ENCODE measurements at regions not wholly inside any gene's neighbourhood (a gene's known extent, or its start where the extent isn't known, plus 50 kb on each side); places are given as distances from the start of the nearest gene placed in this dataset.

GRCh38 chr7:101724957-101725356, 92.5 kb upstream of the CUX1 start (continued):
- TF ChIP-seq CTCF (IDR thresholded peaks at IDR 0.05) = no peak
- TF ChIP-seq POLR2AphosphoS2 (conservative IDR thresholded peaks at IDR 0.05; ENCODE audit: low read length) = no peak
- TF ChIP-seq KDM5A (IDR thresholded peaks at IDR 0.05) = no peak
- TF ChIP-seq SMC3 (IDR thresholded peaks at IDR 0.05) = no peak
- TF ChIP-seq HOXB5 (CRISPR knock-in tag; IDR thresholded peaks at IDR 0.05) = no peak

GRCh38 chr7:101725921-101726320, 91.5 kb upstream of the CUX1 start:
- 44% methylated on average over 7 of the region's 7 CpGs for WGBS (ENCODE audit: missing lambda C conversion rate)
- TF ChIP-seq JUN (IDR thresholded peaks at IDR 0.05) = no peak
- TF ChIP-seq MAFK (IDR thresholded peaks at IDR 0.05; ENCODE audit: partially characterized antibody) = no peak
- no peak for TF ChIP-seq CHD4 (IDR thresholded peaks at IDR 0.05; ENCODE audit: borderline replicate concordance)
- no peak for TF ChIP-seq MYC (IDR thresholded peaks at IDR 0.05; ENCODE audit: borderline replicate concordance, low read length)
- TF ChIP-seq TFCP2L1 (CRISPR knock-in tag; IDR thresholded peaks at IDR 0.05) = no peak
- TF ChIP-seq EHF (CRISPR knock-in tag; IDR thresholded peaks at IDR 0.05) = no peak
- TF ChIP-seq POLR2AphosphoS2 (conservative IDR thresholded peaks at IDR 0.05; ENCODE audit: low read length) = no peak
- no peak for TF ChIP-seq HDAC2 (IDR thresholded peaks at IDR 0.05)
- TF ChIP-seq FOXS1 (CRISPR knock-in tag; IDR thresholded peaks at IDR 0.05) = no peak
- no peak for TF ChIP-seq RAD21 (conservative IDR thresholded peaks at IDR 0.05 in 1 of 2, IDR thresholded peaks at IDR 0.05 in 1 of 2)
- FAIRE-seq (no peak), ATAC-seq (no peak), DNase-seq (ENCODE audit: low read depth in 1 of 2, low spot score in 1 of 2) (no peak)
- H3K4me2 ChIP-seq = no peak overlapping the region
- CTCF ChIA-PET = interaction anchor here (1.0 to 8.8 kb wide), 2 partner anchors 13 to 17 kb away, joined by 4 to 52 read pairs; no protein-coding TSS in a partner anchor
- H3K4me3 ChIP-seq = no peak overlapping the region
- no peak overlapping the region for H3K27ac ChIP-seq
- POLR2A ChIA-PET = no interaction called here
- H3K4me1 ChIP-seq = peaks cover 12% of the 10 kb centered on the region; the same call in 2 of the 3 replicates
- H3K9me3 ChIP-seq = no peaks in the 10 kb centered on the region; the same call in 2 of the 3 replicates

- no peaks in the 10 kb centered on the region; the same call in 2 of the 3 replicates for H3K9me3 ChIP-seq
- POLR2A ChIA-PET = no interaction called here
- H3K4me1 ChIP-seq = peaks cover 12% of the 10 kb centered on the region; the same call in 2 of the 3 replicates
- DNase-seq (ENCODE audit: low read depth in 1 of 2, low spot score in 1 of 2) (no peak), FAIRE-seq (no peak), ATAC-seq (no peak)
- CTCF ChIA-PET = interaction anchor here (1.1 to 8.8 kb wide), 2 partner anchors 15 to 125 kb away, joined by 3 to 52 read pairs; no protein-coding TSS in a partner anchor
- no peak overlapping the region for H3K27ac ChIP-seq
- WGBS (ENCODE audit: missing lambda C conversion rate) = 88% methylated on average over 6 of the region's 6 CpGs
- TF ChIP-seq EHMT2 (IDR thresholded peaks at IDR 0.05; ENCODE audit: low read depth) = no peak
- H3K4me3 ChIP-seq = no peak overlapping the region
- H3K4me2 ChIP-seq = no peak overlapping the region
These were observed 90.2 kb upstream of the CUX1 start for GRCh38 chr7:101727184-101727583.

- CTCF ChIA-PET = interaction anchor here (0.6 to 8.8 kb wide), 6 partner anchors 11 to 258 kb away, joined by 3 to 52 read pairs (median 8); no protein-coding TSS in a partner anchor
- TF ChIP-seq ZNF302 (CRISPR knock-in tag; IDR thresholded peaks at IDR 0.05) = no peak
- no peak for TF ChIP-seq EHF (CRISPR knock-in tag; IDR thresholded peaks at IDR 0.05)
- TF ChIP-seq BCL3 (IDR thresholded peaks at IDR 0.05) = no peak
- no peak for TF ChIP-seq JUN (IDR thresholded peaks at IDR 0.05)
- TF ChIP-seq ZFP36 (IDR thresholded peaks at IDR 0.05; ENCODE audit: borderline replicate concordance, partially characterized antibody) = no peak
- no peak for TF ChIP-seq CEBPB (IDR thresholded peaks at IDR 0.05)
- TF ChIP-seq GATA3 (IDR thresholded peaks at IDR 0.05; ENCODE audit: borderline replicate concordance) = no peak
- TF ChIP-seq BHLHE40 (IDR thresholded peaks at IDR 0.05; ENCODE audit: low read depth, low read length) = no peak
- no peak for TF ChIP-seq ELK1 (IDR thresholded peaks at IDR 0.05; ENCODE audit: low read depth, low read length)
- TF ChIP-seq PBX3 (IDR thresholded peaks at IDR 0.05) = no peak
- no peak for TF ChIP-seq POLR2A (IDR thresholded peaks at IDR 0.05; ENCODE audit: low read length)
- no peak for TF ChIP-seq SMC3 (IDR thresholded peaks at IDR 0.05)
- no peak for TF ChIP-seq CHD2 (IDR thresholded peaks at IDR 0.05; ENCODE audit: low read length, partially characterized antibody)
- no peak for TF ChIP-seq HOXB13 (CRISPR knock-in tag; IDR thresholded peaks at IDR 0.05; ENCODE audit: low read depth)
- WGBS (ENCODE audit: missing lambda C conversion rate) = 77% methylated on average over 10 of the region's 10 CpGs
- Histone ChIP-seq H3K27ac (peak overlapping the region in 1 of 2 experiments; percentile 69; a peak in 3 of 6 replicates), H3K4me3 (no peak overlapping the region), H3K9me3 (no peaks in the 10 kb centered on the region; the same call in 2 of the 3 replicates), H3K4me2 (no peak overlapping the region), H3K4me1 (peaks cover 12% of the 10 kb centered on the region; the same call in 2 of the 3 replicates)
- POLR2A ChIA-PET = interaction anchor here (0.7 to 1.3 kb wide), 3 partner anchors 14 to 155 kb away, joined by 3 to 5 read pairs (median 4); no protein-coding TSS in a partner anchor
- DNase-seq (ENCODE audit: low read depth in 1 of 2, low spot score in 1 of 2) = no peak
- ATAC-seq = no peak
- FAIRE-seq = no peak
These were observed 89.3 kb upstream of the CUX1 start for GRCh38 chr7:101728128-101728527.
